ENCODE measurements at regions not wholly inside any gene's neighbourhood (a gene's known extent, or its start where the extent isn't known, plus 50 kb on each side); places are given as distances from the start of the nearest gene placed in this dataset.

DNA sequence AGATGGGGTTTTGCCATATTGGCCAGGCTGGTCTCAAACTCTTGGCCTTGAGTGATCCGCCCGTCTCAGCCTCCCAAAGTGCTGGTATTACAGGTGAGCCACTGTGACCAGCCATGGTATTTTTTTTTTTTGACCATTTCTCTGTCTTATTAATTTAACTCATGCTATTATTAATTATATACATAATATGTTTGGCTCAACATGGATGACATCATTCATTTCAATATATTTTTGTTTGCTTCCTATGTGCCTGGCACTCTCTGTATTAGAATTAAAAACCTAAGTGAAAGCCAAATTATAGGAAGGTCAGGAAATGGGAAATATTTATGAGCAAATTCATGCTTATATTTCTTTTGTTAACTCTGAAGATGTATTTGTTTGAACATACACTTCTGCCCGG, 55.8 kb upstream of the AKIRIN2 start:
- no peaks in the 10 kb centered on the region for H3K79me2 ChIP-seq (ENCODE audit: insufficient read depth, low read length)
- H3K4me2 ChIP-seq (ENCODE audit: low read depth, low read length) = no peak overlapping the region
- no peaks in the 10 kb centered on the region for H3K27me3 ChIP-seq (ENCODE audit: control insufficient read depth in 1 of 2, insufficient read depth in 2 of 2, low read length in 2 of 2)
- no peak for FAIRE-seq
- no peak for DNase-seq (ENCODE audit: low spot score)
- in situ Hi-C loops (cut with HindIII; ENCODE audit: extremely low pct_ligation_motif_present, low pct_unique_long_range_greater_than_20kb) (no loop called here), intact Hi-C loops (cut with micrococcal nuclease; ENCODE audit: unreplicated experiment) (no loop called here)
- CTCF ChIA-PET (ENCODE audit: low intra/inter-chr PET ratio, low total read pairs) = no interaction called here
- H3K4me1 ChIP-seq (ENCODE audit: insufficient read depth, low read length) = peaks cover 44% of the 10 kb centered on the region
- H3K9me3 ChIP-seq (ENCODE audit: low read length) = no peaks in the 10 kb centered on the region
- H2AFZ ChIP-seq (ENCODE audit: low read length) = no peak overlapping the region
- no peak overlapping the region for H3K9ac ChIP-seq (ENCODE audit: insufficient read depth, low read depth, low read length)
- TF ChIP-seq ATF7 (IDR thresholded peaks at IDR 0.05) (peak; percentile 80), ATF7 (CRISPR knock-in tag; IDR thresholded peaks at IDR 0.05) (no peak), PRPF4 (IDR thresholded peaks at IDR 0.05; ENCODE audit: low read depth, low read length, poor library complexity, severe bottlenecking) (no peak), ZNF512 (CRISPR knock-in tag; IDR thresholded peaks at IDR 0.05) (no peak), GFI1 (CRISPR knock-in tag; IDR thresholded peaks at IDR 0.05; ENCODE audit: borderline replicate concordance) (no peak)
- TF ChIP-seq, protein P1, sequence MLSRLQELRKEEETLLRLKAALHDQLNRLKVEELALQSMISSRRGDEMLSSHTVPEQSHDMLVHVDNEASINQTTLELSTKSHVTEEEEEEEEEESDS (CRISPR knock-in tag; IDR thresholded peaks at IDR 0.05; ENCODE audit: borderline replicate concordance) = no peak
- no peak for ATAC-seq
- POLR2A ChIA-PET = interaction anchor here (1.6 kb wide), 1 partner anchor 15 kb away, joined by 7 read pairs; no protein-coding TSS in a partner anchor
- 92% methylated on average over 3 of the region's 3 CpGs for WGBS (ENCODE audit: low lambda C conversion rate)
- no peaks in the 10 kb centered on the region for H4K20me1 ChIP-seq (ENCODE audit: insufficient read depth, low read length)
- no peak overlapping the region for H3K4me3 ChIP-seq (replicated peaks in 1 of 3; ENCODE audit: insufficient read depth in 1 of 3, low read depth in 2 of 3, low read length in 3 of 3)
- no TSS peak for BruUV-seq (replicated peaks)
- H3K36me3 ChIP-seq (replicated peaks in 1 of 2; ENCODE audit: control insufficient read depth in 1 of 2, insufficient read depth in 2 of 2, low read length in 2 of 2) = no peaks in the 10 kb centered on the region
- H3K27ac ChIP-seq (ENCODE audit: extremely low read length, insufficient read depth, low read length) = no peak overlapping the region

GRCh38 chr6:87756858-87757257, 54.8 kb upstream of the AKIRIN2 start:
- FAIRE-seq = no peak
- in situ Hi-C loops (cut with HindIII; ENCODE audit: extremely low pct_ligation_motif_present, low pct_unique_long_range_greater_than_20kb) = no loop called here
- Histone ChIP-seq H3K4me1 (ENCODE audit: insufficient read depth, low read length) (peaks cover 35% of the 10 kb centered on the region), H3K9me3 (ENCODE audit: low read length) (no peaks in the 10 kb centered on the region), H4K20me1 (ENCODE audit: insufficient read depth, low read length) (no peaks in the 10 kb centered on the region), H3K4me3 (replicated peaks in 1 of 3; ENCODE audit: insufficient read depth in 1 of 3, low read depth in 2 of 3, low read length in 3 of 3) (no peak overlapping the region), H3K27me3 (ENCODE audit: control insufficient read depth in 1 of 2, insufficient read depth in 2 of 2, low read length in 2 of 2) (no peaks in the 10 kb centered on the region), H3K27ac (ENCODE audit: extremely low read length, insufficient read depth, low read length) (no peak overlapping the region), H3K36me3 (replicated peaks in 1 of 2; ENCODE audit: control insufficient read depth in 1 of 2, insufficient read depth in 2 of 2, low read length in 2 of 2) (no peaks in the 10 kb centered on the region), H3K9ac (ENCODE audit: insufficient read depth, low read depth, low read length) (no peak overlapping the region), H3K4me2 (ENCODE audit: low read depth, low read length) (peak overlapping the region; percentile 66), H2AFZ (ENCODE audit: low read length) (no peak overlapping the region), H3K79me2 (ENCODE audit: insufficient read depth, low read length) (no peaks in the 10 kb centered on the region)
- POLR2A ChIA-PET = interaction anchor here (0.7 to 1.6 kb wide), 2 partner anchors 16 to 55 kb away, joined by 3 to 7 read pairs; partner anchors contain the start of gene AKIRIN2
- no TSS peak for BruUV-seq (replicated peaks)
- ATAC-seq = no peak
- intact Hi-C loops (cut with micrococcal nuclease; ENCODE audit: unreplicated experiment) = no loop called here
- no peak for DNase-seq (ENCODE audit: low spot score)
- WGBS (ENCODE audit: low lambda C conversion rate) = 64% methylated on average over 2 of the region's 2 CpGs
- CTCF ChIA-PET (ENCODE audit: low intra/inter-chr PET ratio, low total read pairs) = no interaction called here
- TF ChIP-seq ZNF205 (CRISPR knock-in tag; IDR thresholded peaks at IDR 0.05) (no peak), HOXA5 (CRISPR knock-in tag; IDR thresholded peaks at IDR 0.05) (no peak), TAF1 (CRISPR knock-in tag; IDR thresholded peaks at IDR 0.05) (no peak), ZNF280D (CRISPR knock-in tag; IDR thresholded peaks at IDR 0.05) (no peak), ZMYM2 (CRISPR knock-in tag; IDR thresholded peaks at IDR 0.05) (no peak), MED8 (CRISPR knock-in tag; IDR thresholded peaks at IDR 0.05; ENCODE audit: insufficient replicate concordance) (no peak), SPEN (CRISPR knock-in tag; IDR thresholded peaks at IDR 0.05; ENCODE audit: low read depth) (no peak), JARID2 (CRISPR knock-in tag; IDR thresholded peaks at IDR 0.05; ENCODE audit: insufficient replicate concordance) (no peak)
